Mesothelial cell of epicardium (in vitro differentiated cells): ENCODE measurements at regions not wholly inside any gene's neighbourhood (a gene's known extent, or its start where the extent isn't known, plus 50 kb on each side); places are given as distances from the start of the nearest gene placed in this dataset.

Experiments used
- DNase-seq, 2 experiments: peaks; one replicate each; pipeline ENCODE4 v3.0.0; 2021; ENCODE audit warnings: low spot score in 2 of 2; ENCODE audit not compliant: unreplicated experiment in 2 of 2
- H3K27ac Mint-ChIP-seq: 2 replicates; pipeline ENCODE4 v1.8.0; 2021; ENCODE audit warnings: mixed read lengths
- H3K27me3 Mint-ChIP-seq: 2 replicates; pipeline ENCODE4 v1.8.0; 2021; ENCODE audit warnings: low read depth, mixed read lengths
- H3K36me3 Mint-ChIP-seq: 2 replicates; pipeline ENCODE4 v1.8.0; 2021; ENCODE audit warnings: mixed read lengths
- H3K4me1 Mint-ChIP-seq: 2 replicates; pipeline ENCODE4 v1.8.0; 2021; ENCODE audit warnings: mixed read lengths
- H3K4me3 Mint-ChIP-seq: 2 replicates; pipeline ENCODE4 v1.8.0; 2021; ENCODE audit warnings: mild to moderate bottlenecking, moderate library complexity, mixed read lengths
- H3K9me3 Mint-ChIP-seq: 2 replicates; pipeline ENCODE4 v1.8.0; 2021; ENCODE audit warnings: mixed read lengths
- TF ChIP-seq, protein P1 (sequence below): fragments of 200-600 bp; sonication (generic); IDR thresholded peaks from one replicate; pipeline ENCODE4 v1.5.0; 2021; ENCODE audit warnings: antibody characterized with exemption; ENCODE audit not compliant: unreplicated experiment

DNA sequence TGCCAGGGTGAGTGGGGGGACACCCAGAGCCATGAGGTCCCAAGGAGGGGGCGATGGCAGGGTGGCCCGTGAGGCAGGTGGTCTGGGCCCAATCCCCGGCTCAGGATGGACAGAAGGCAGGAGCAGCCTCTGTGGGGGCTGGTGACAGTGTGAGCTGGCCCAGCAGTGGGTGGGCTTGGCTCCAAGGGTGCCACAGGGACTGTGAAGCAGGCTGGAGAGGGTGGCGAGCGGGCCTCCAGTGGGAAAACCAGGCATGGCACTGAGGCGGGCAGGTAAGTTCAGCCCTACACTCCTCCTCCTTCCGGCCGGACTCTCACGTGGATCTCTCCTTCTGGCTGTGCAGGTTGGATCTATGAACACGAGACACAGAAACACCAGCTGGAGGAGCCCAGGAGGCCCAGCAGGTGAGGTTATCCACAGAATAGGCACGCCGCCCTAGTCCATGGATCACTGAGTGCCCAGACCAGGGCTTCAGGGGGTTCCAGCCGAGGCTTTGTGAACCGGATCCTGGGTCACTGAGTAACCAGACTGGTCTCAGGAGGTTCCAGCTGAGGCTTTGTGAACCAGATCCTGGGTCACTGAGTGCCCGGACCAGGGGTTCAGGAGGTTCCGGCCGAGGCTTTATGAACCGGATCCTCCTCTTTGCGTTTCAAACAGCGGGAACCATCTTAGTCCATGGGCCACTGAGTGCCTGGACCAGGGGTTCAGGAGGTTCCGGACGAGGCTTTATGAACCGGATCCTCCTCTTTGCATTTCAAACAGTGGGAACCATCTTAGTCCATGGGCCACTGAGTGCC is 76.4 kb upstream of the BHLHE23 start:
- H3K4me3 Mint-ChIP-seq, result no peak overlapping the region
- no peak overlapping the region for H3K27ac Mint-ChIP-seq
- H3K27me3 Mint-ChIP-seq, result peaks cover 54% of the 10 kb centered on the region
- no peak for DNase-seq
- peaks cover 12% of the 10 kb centered on the region for H3K9me3 Mint-ChIP-seq
- TF ChIP-seq, protein P1, sequence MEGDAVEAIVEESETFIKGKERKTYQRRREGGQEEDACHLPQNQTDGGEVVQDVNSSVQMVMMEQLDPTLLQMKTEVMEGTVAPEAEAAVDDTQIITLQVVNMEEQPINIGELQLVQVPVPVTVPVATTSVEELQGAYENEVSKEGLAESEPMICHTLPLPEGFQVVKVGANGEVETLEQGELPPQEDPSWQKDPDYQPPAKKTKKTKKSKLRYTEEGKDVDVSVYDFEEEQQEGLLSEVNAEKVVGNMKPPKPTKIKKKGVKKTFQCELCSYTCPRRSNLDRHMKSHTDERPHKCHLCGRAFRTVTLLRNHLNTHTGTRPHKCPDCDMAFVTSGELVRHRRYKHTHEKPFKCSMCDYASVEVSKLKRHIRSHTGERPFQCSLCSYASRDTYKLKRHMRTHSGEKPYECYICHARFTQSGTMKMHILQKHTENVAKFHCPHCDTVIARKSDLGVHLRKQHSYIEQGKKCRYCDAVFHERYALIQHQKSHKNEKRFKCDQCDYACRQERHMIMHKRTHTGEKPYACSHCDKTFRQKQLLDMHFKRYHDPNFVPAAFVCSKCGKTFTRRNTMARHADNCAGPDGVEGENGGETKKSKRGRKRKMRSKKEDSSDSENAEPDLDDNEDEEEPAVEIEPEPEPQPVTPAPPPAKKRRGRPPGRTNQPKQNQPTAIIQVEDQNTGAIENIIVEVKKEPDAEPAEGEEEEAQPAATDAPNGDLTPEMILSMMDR, result no peak
- no peaks in the 10 kb centered on the region for H3K4me1 Mint-ChIP-seq
- no peaks in the 10 kb centered on the region for H3K36me3 Mint-ChIP-seq

DNA sequence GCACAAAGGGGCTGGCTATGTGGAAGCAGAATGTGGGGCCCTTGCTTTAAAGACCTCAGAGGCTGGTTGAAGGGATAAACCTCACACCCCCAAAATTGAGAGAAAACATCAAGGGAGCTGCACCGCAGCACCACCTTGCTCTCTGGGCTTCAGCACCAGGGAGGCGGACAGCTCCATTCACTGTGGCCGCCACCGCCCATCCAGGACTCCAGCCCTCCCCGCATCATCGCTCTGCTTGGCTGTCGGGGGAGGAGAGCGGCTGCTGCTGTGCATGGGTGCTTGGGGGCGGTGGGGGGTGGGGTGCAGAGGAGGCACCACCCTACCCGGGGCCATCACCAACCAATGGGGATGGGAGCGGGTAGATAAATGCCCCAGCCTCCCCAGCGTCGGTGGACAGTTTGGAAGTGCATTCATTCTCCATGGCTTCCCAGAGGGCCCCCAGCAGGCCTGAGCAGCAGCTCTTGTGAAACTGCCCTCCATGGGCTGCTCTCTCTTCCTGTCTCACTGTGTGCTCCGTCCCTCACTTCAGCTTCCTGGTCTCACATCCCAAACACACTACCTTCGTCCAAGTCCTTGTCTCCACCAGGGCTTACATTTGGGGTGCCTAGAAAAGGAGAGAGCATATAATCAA is 75.7 kb upstream of the BHLHE23 start:
- peaks cover 19% of the 10 kb centered on the region for H3K9me3 Mint-ChIP-seq
- TF ChIP-seq, protein P1, result no peak
- H3K27me3 Mint-ChIP-seq, result peaks cover 46% of the 10 kb centered on the region
- peak; percentile 68 to 81 for DNase-seq
- no peak overlapping the region for H3K4me3 Mint-ChIP-seq
- H3K27ac Mint-ChIP-seq, result no peak overlapping the region
- no peaks in the 10 kb centered on the region for H3K4me1 Mint-ChIP-seq
- H3K36me3 Mint-ChIP-seq, result no peaks in the 10 kb centered on the region

DNA sequence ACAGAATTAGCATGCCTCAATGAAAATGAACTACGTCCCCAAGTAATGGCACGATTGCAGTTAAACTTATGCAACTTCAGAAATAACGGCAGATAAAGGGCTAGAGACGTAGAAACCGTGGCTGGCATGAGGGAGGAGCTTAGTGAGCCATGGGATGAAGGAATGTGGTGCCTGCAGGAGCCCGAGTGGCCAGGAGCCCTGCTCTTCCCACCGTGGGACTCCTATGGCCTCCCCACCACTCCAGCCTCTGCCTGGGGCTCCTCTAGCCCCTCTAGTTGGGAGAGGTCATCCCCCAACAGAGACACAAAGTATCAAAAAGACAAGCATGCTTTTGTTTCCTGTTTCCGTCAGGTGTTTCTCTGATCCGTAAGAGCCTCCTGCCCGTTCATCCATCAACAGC is 75.1 kb upstream of the BHLHE23 start:
- H3K36me3 Mint-ChIP-seq, result no peaks in the 10 kb centered on the region
- H3K4me3 Mint-ChIP-seq, result no peak overlapping the region
- peaks cover 43% of the 10 kb centered on the region for H3K27me3 Mint-ChIP-seq
- H3K4me1 Mint-ChIP-seq, result no peaks in the 10 kb centered on the region
- TF ChIP-seq, protein P1, result no peak
- no peak overlapping the region for H3K27ac Mint-ChIP-seq
- peaks cover 24% of the 10 kb centered on the region for H3K9me3 Mint-ChIP-seq
- no peak for DNase-seq

DNA sequence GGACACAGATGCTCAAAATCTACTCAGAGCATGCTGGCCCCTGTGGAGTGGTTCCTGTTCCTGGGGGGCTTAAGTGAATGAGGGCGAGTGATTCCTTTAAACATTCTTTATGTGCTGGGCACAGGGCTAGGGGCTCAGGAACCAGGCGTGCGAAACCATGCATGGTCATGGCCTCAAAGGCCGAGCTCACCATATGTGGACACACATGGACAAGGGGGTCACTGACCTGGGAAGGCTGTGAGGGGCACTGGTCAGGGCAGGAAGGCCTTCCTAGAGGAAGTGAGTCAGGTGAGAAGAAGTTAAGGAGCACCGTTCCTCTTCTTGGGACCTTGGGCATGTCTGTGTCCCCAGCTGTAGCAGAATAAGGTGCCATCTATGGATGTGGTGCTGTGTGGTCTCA is 74.6 kb upstream of the BHLHE23 start:
- Mint-ChIP-seq H3K27ac (no peak overlapping the region), H3K4me3 (no peak overlapping the region), H3K36me3 (no peaks in the 10 kb centered on the region), H3K9me3 (peaks cover 29% of the 10 kb centered on the region), H3K4me1 (no peaks in the 10 kb centered on the region), H3K27me3 (peaks cover 45% of the 10 kb centered on the region)
- TF ChIP-seq, protein P1, result no peak
- no peak for DNase-seq

DNA sequence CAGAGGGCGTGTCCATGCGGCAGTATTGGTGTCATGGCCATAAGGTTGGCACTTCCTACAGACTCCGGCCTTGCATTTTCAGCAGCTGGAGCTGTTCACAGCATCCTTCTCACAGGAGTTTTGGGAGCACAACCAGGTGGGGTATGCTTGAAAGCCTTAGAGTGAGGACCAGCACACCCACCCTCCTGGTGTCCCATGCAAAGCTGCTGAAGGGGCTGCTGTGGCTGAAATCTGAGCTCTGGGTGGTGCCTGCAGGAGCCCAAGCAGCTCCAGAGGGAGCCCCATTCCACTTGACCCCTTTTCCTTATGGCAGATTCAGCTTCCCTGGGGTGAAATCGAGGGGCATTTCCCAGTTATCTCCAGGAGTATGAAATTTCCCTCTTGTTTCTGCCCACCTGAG is 74.0 kb upstream of the BHLHE23 start:
- Mint-ChIP-seq H3K27me3 (peaks cover 43% of the 10 kb centered on the region), H3K4me3 (no peak overlapping the region), H3K36me3 (no peaks in the 10 kb centered on the region), H3K9me3 (peaks cover 32% of the 10 kb centered on the region), H3K27ac (no peak overlapping the region), H3K4me1 (no peaks in the 10 kb centered on the region)
- TF ChIP-seq, protein P1, result no peak
- DNase-seq, result no peak
